PC-9 (cell line): ENCODE measurements at regions not wholly inside any gene's neighbourhood (a gene's known extent, or its start where the extent isn't known, plus 50 kb on each side); places are given as distances from the start of the nearest gene placed in this dataset.

Source experiments
- BruUV-seq: library from RNA; stranded (reverse); fragments of 400-500 nt; replicated peaks from 2 replicates; lab custom pipeline; 2021; lab: Mats Ljungman, UMichigan
- CTCF ChIA-PET: fragments of 300-600 bp; sonication (Branson Sonifier 250); formaldehyde crosslinking; loops from one replicate; lab custom pipeline; 2022; ENCODE audit warnings: antibody characterized with exemption; lab: Charles Lee
- POLR2A ChIA-PET: fragments of 300-600 bp; sonication (Branson Sonifier 250); formaldehyde crosslinking; loops from one replicate; lab custom pipeline; 2022; ENCODE audit warnings: antibody characterized with exemption; ENCODE audit not compliant: unreplicated experiment; lab: Charles Lee
- DNase-seq, 2 experiments: peaks; one replicate each; pipeline versions ENCODE4 v3.0.0 to v3.0.0-alpha.2; 2015 to 2022; ENCODE audit warnings: mixed read lengths in 1 of 2
- H2AFZ ChIP-seq: fragments of 200-600 bp; sonication (generic); 2 replicates; pipeline ENCODE4 v1.8.1; 2017; ENCODE audit warnings: antibody characterized with exemption
- H3F3A ChIP-seq: fragments of 200-600 bp; sonication (generic); 2 replicates; pipeline ENCODE4 v1.8.1; 2017; ENCODE audit warnings: antibody characterized with exemption, mild to moderate bottlenecking, low read depth; ENCODE audit not compliant: insufficient read depth
- H3K27ac ChIP-seq: fragments of 200-600 bp; sonication (generic); 2 replicates; pipeline ENCODE4 v1.6.1; 2016; ENCODE audit warnings: mixed run types
- H3K27me3 ChIP-seq: fragments of 200-600 bp; sonication (generic); 2 replicates; pipeline ENCODE4 v1.6.1; 2016; ENCODE audit warnings: low read depth, mixed run types; ENCODE audit not compliant: insufficient read depth
- H3K36me3 ChIP-seq: fragments of 200-600 bp; sonication (generic); 2 replicates; pipeline ENCODE4 v1.6.1; 2016; ENCODE audit warnings: low read depth, mixed run types
- H3K4me1 ChIP-seq: fragments of 200-600 bp; sonication (generic); replicated peaks from 2 replicates; pipeline ENCODE4 v1.6.1; 2016; ENCODE audit warnings: mixed run types; ENCODE audit not compliant: insufficient read depth
- H3K4me2 ChIP-seq: fragments of 200-600 bp; sonication (generic); 2 replicates; pipeline ENCODE4 v1.6.1; 2017; ENCODE audit warnings: mixed run types
- H3K4me3 ChIP-seq: fragments of 200-600 bp; sonication (generic); 2 replicates; pipeline ENCODE4 v1.6.1; 2016; ENCODE audit warnings: mixed run types
- H3K79me2 ChIP-seq: fragments of 200-600 bp; sonication (generic); 2 replicates; pipeline ENCODE4 v1.6.1; 2017; ENCODE audit warnings: low read depth, mixed run types
- H3K9me2 ChIP-seq: fragments of 200-600 bp; sonication (generic); 2 replicates; pipeline ENCODE4 v1.8.1; 2017; ENCODE audit warnings: mild to moderate bottlenecking; ENCODE audit not compliant: insufficient read depth
- H3K9me3 ChIP-seq: fragments of 200-600 bp; sonication (generic); 2 replicates; pipeline ENCODE4 v1.8.1; 2016; ENCODE audit warnings: low read depth; ENCODE audit not compliant: insufficient read depth
- H4K20me1 ChIP-seq: fragments of 200-600 bp; sonication (generic); 2 replicates; pipeline ENCODE4 v1.8.1; 2017; ENCODE audit not compliant: insufficient read depth
- EZH2 ChIP-seq: fragments of 200-600 bp; sonication (generic); IDR thresholded peaks from 2 replicates; pipeline ENCODE4 v1.8.0; 2017; ENCODE audit warnings: antibody characterized with exemption, low read depth
- intact Hi-C: fragments of 100-400 bp; cut with micrococcal nuclease; formaldehyde crosslinking; loops from one replicate; pipeline ENCODE4 v1.10.0; 2022; ENCODE audit not compliant: unreplicated experiment
- TF ChIP-seq, protein P1 (sequence below): fragments of 200-600 bp; sonication (generic); conservative IDR thresholded peaks from 2 replicates; pipeline ENCODE4 v1.6.1; 2017; ENCODE audit warnings: mixed run types, antibody characterized with exemption, mild to moderate bottlenecking, moderate library complexity

DNA sequence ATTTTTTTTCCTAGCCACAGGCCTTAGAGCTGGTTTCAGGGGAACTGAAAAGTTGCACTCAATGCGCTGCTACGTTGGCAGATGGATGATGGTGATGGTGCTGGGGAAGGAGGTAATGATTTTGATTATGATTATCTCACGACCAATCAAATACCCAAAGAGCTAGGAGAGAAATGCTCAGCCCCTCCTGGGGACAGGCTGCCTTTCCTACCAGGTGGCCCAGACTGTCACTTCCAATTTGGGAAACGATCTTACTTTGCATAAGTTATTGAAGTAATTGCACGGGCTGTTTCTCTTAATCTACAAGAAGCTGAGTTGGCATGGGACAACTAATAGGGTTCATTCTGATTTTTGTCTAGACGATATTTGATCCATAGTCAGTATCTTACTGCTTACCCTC is 379.7 kb upstream of the EEF2KMT start:
- no peak overlapping the region for H3K4me2 ChIP-seq
- intact Hi-C loops = no loop called here
- H4K20me1 ChIP-seq = no peaks in the 10 kb centered on the region
- CTCF ChIA-PET = no interaction called here
- H3K27me3 ChIP-seq = peaks cover 40% of the 10 kb centered on the region
- no peak for DNase-seq
- H3K79me2 ChIP-seq = no peaks in the 10 kb centered on the region
- no peaks in the 10 kb centered on the region for H3K9me3 ChIP-seq
- H3K27ac ChIP-seq = no peak overlapping the region
- H3K9me2 ChIP-seq = no peaks in the 10 kb centered on the region
- no peaks in the 10 kb centered on the region for H3F3A ChIP-seq
- TF ChIP-seq EZH2 = no peak
- TF ChIP-seq, protein P1, sequence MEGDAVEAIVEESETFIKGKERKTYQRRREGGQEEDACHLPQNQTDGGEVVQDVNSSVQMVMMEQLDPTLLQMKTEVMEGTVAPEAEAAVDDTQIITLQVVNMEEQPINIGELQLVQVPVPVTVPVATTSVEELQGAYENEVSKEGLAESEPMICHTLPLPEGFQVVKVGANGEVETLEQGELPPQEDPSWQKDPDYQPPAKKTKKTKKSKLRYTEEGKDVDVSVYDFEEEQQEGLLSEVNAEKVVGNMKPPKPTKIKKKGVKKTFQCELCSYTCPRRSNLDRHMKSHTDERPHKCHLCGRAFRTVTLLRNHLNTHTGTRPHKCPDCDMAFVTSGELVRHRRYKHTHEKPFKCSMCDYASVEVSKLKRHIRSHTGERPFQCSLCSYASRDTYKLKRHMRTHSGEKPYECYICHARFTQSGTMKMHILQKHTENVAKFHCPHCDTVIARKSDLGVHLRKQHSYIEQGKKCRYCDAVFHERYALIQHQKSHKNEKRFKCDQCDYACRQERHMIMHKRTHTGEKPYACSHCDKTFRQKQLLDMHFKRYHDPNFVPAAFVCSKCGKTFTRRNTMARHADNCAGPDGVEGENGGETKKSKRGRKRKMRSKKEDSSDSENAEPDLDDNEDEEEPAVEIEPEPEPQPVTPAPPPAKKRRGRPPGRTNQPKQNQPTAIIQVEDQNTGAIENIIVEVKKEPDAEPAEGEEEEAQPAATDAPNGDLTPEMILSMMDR = no peak
- no peak overlapping the region for H3K4me3 ChIP-seq
- H3K36me3 ChIP-seq = no peaks in the 10 kb centered on the region
- POLR2A ChIA-PET = no interaction called here
- no peak overlapping the region for H2AFZ ChIP-seq
- H3K4me1 ChIP-seq = no peaks in the 10 kb centered on the region
- no TSS peak for BruUV-seq

DNA sequence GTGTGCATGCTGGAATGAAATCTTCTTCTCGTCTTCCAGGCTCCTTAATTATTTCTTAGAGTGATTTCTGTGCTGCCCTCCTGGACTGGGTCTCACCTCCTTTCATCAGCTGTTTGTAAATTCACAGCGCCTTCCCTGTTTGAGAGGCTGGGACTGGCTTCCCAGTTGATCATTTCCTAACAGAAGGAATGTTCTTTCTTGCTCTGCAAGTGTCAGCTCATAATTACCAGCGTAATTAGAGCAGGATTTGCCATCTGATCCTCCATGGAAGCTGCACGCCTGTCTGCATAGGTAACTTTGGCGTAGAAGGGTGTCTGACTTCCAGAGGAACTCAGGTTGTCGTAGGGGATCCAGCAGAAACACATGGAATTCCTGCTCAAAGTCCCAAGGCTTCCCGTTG is 375.0 kb upstream of the EEF2KMT start:
- TF ChIP-seq, protein P1 = no peak
- no peak for TF ChIP-seq EZH2
- no peaks in the 10 kb centered on the region for H3K79me2 ChIP-seq
- no TSS peak for BruUV-seq
- intact Hi-C loops = no loop called here
- no peak for DNase-seq
- H3K36me3 ChIP-seq = no peaks in the 10 kb centered on the region
- ChIA-PET POLR2A (no interaction called here), CTCF (no interaction called here)
- H3F3A ChIP-seq = no peaks in the 10 kb centered on the region
- peaks cover 39% of the 10 kb centered on the region for H3K27me3 ChIP-seq
- H2AFZ ChIP-seq = no peak overlapping the region
- H4K20me1 ChIP-seq = no peaks in the 10 kb centered on the region
- H3K4me2 ChIP-seq = no peak overlapping the region
- no peak overlapping the region for H3K27ac ChIP-seq
- no peaks in the 10 kb centered on the region for H3K9me3 ChIP-seq
- no peaks in the 10 kb centered on the region for H3K4me1 ChIP-seq
- no peaks in the 10 kb centered on the region for H3K9me2 ChIP-seq
- H3K4me3 ChIP-seq = no peak overlapping the region

DNA sequence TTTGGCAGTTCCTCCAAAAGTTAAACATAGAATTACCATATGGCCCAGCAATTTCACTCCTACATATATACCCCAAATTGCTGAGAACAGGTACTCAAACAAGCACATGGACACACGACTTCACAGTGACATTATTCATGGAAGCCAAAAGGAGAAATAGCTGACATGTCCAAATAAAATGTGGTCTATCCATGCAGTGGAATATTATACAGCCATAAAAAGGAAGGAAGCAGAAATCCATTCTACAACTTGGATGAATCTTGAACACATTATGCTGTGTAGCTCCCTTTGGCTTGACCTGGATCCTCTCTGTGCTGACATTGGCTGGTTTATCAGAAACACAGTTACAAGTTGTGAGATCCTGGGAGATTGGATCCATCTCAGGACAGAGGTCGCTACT is 370.9 kb upstream of the EEF2KMT start:
- ChIA-PET CTCF (no interaction called here), POLR2A (no interaction called here)
- Histone ChIP-seq H3K9me3 (no peaks in the 10 kb centered on the region), H3K4me2 (no peak overlapping the region), H3K4me3 (no peak overlapping the region), H2AFZ (no peak overlapping the region), H3F3A (no peaks in the 10 kb centered on the region), H3K27ac (no peak overlapping the region), H4K20me1 (no peaks in the 10 kb centered on the region), H3K9me2 (no peaks in the 10 kb centered on the region), H3K27me3 (peaks cover 35% of the 10 kb centered on the region), H3K4me1 (no peaks in the 10 kb centered on the region), H3K36me3 (no peaks in the 10 kb centered on the region), H3K79me2 (no peaks in the 10 kb centered on the region)
- intact Hi-C loops = no loop called here
- TF ChIP-seq, protein P1 = no peak
- TF ChIP-seq EZH2 = no peak
- DNase-seq = no peak
- BruUV-seq = no TSS peak
